ENCODE measurements at regions not wholly inside any gene's neighbourhood (a gene's known extent, or its start where the extent isn't known, plus 50 kb on each side); places are given as distances from the start of the nearest gene placed in this dataset.

DNA sequence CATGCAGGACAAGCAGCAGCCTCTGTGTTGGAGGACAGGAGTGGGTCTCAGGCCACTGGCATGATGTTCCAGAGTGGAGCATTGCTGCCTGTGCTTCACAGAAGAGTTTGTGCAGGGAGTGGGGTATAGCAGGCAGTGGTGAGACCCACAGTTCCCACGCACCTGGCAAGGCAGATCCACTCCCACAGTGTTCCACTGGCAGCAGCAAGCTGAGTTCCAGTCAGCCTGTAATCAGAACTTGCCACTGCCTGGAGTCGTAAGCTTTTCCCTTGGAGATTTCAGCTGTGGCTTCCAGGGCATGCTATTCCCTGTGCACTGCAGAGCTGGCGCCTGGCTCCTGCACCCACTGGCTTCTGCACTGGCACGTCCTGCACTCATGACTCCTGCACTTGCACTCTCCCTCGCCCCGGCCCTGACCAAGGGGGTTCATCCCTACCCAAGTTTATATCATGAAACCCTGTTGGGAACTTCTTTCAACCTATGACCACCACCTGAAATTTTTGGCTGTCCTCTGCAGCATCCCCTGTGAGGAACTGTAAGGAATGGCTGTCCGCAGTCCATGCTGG, 1144.3 kb downstream of the RAPGEF2 start:
- TF ChIP-seq ETV6 (CRISPR knock-in tag; IDR thresholded peaks at IDR 0.05) (no peak), PRDM15 (CRISPR knock-in tag; IDR thresholded peaks at IDR 0.05) (no peak), TEAD1 (CRISPR knock-in tag; IDR thresholded peaks at IDR 0.05) (no peak), MAX (CRISPR knock-in tag; IDR thresholded peaks at IDR 0.05) (no peak), GTF2I (CRISPR knock-in tag; conservative IDR thresholded peaks at IDR 0.05) (no peak)
- TF ChIP-seq, protein P1, sequence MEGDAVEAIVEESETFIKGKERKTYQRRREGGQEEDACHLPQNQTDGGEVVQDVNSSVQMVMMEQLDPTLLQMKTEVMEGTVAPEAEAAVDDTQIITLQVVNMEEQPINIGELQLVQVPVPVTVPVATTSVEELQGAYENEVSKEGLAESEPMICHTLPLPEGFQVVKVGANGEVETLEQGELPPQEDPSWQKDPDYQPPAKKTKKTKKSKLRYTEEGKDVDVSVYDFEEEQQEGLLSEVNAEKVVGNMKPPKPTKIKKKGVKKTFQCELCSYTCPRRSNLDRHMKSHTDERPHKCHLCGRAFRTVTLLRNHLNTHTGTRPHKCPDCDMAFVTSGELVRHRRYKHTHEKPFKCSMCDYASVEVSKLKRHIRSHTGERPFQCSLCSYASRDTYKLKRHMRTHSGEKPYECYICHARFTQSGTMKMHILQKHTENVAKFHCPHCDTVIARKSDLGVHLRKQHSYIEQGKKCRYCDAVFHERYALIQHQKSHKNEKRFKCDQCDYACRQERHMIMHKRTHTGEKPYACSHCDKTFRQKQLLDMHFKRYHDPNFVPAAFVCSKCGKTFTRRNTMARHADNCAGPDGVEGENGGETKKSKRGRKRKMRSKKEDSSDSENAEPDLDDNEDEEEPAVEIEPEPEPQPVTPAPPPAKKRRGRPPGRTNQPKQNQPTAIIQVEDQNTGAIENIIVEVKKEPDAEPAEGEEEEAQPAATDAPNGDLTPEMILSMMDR (IDR thresholded peaks at IDR 0.05), result no peak

All from WTC11 (cell line).